ENCODE measurements at regions not wholly inside any gene's neighbourhood (a gene's known extent, or its start where the extent isn't known, plus 50 kb on each side); places are given as distances from the start of the nearest gene placed in this dataset.

DNA sequence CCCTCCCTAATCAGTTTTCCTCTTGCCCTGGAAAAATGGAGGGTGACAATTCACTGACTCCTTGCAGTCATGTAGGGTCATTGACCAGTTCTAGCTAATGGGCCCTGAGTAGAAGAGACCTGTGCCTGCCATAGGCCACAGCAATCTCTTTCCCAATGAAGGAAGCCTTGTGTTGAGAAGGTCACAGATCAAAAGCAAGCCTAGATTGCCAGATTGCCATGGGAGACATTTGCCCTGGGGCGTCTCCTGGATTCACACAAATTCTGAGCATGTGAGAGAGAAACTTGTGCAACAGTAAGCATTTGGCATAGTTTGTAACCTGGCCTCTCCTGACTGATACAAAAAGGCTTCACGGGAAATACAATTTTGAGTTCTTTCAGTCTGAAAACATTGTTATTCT is 148.0 kb downstream of the NUDT12 start:
- TF ChIP-seq, protein P1, sequence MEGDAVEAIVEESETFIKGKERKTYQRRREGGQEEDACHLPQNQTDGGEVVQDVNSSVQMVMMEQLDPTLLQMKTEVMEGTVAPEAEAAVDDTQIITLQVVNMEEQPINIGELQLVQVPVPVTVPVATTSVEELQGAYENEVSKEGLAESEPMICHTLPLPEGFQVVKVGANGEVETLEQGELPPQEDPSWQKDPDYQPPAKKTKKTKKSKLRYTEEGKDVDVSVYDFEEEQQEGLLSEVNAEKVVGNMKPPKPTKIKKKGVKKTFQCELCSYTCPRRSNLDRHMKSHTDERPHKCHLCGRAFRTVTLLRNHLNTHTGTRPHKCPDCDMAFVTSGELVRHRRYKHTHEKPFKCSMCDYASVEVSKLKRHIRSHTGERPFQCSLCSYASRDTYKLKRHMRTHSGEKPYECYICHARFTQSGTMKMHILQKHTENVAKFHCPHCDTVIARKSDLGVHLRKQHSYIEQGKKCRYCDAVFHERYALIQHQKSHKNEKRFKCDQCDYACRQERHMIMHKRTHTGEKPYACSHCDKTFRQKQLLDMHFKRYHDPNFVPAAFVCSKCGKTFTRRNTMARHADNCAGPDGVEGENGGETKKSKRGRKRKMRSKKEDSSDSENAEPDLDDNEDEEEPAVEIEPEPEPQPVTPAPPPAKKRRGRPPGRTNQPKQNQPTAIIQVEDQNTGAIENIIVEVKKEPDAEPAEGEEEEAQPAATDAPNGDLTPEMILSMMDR (IDR thresholded peaks at IDR 0.05; ENCODE audit: low read depth, low read length), result no peak
- TF ChIP-seq, protein P2, sequence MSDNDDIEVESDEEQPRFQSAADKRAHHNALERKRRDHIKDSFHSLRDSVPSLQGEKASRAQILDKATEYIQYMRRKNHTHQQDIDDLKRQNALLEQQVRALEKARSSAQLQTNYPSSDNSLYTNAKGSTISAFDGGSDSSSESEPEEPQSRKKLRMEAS (IDR thresholded peaks at IDR 0.05; ENCODE audit: low read depth, low read length), result no peak

All from NB4 (cell line).